NCI-H69 (cell line): ENCODE measurements at regions not wholly inside any gene's neighbourhood (a gene's known extent, or its start where the extent isn't known, plus 50 kb on each side); places are given as distances from the start of the nearest gene placed in this dataset.

Experiments used
- DNase-seq: peaks from one replicate; lab custom pipeline; 2025; lab: John Stamatoyannopoulos, UW

DNA sequence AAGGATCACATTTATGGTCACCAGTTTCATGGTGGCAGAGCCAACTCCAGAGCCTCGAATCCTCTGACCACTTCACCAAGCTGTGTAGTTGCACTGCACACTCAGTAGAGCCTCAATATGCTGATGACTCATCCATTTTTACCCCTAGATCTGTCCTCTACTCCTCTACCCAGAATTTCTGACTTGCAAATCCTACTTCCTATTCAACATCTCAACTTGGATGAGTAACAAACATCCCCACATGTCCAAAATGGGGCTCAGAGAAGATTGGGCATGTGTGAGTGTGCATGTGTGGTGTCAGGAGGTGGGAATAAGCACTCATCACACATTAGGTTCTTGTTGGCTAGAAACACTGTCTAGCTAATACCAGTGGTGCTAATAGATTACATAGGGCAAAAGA, 57.8 kb upstream of the IGFBP2 start:
- DNase-seq = no peak

DNA sequence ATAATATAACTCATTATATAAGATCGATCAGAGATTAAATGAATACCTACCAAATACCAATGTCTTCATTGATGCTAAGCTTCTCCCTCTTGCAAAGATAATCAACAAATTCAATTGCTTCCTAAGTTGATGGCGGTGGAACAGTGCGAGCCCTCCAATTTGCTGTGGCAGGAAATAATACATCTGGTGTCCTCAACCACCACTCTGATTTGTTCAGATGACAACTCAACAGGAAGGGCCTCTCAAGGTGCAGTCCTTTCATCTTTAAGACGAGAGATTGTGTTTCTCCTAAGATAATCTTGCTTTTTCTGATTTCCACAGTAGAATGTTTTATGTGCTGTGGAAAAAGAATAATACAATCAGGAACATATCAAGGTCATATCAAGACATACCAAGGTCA, 56.6 kb upstream of the IGFBP2 start:
- no peak for DNase-seq

DNA sequence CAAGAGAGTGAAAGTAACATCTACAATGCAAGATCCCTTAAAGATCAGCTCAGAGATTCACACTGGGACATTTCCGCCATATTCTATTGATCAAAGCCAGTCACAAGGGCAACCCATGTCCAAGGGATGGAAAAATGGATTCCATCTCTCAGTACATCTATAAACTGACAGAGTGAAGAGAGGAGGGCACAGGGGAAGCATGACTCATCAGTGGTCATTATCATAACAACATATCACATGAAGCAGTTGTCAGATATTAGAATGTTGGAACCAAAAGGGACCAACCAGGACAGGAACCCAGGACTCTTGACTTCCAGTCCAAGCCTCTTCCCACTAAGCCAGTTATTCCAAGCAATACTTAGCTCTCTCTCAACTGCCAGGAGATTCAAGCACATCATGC, 54.9 kb upstream of the IGFBP2 start:
- no peak for DNase-seq

DNA sequence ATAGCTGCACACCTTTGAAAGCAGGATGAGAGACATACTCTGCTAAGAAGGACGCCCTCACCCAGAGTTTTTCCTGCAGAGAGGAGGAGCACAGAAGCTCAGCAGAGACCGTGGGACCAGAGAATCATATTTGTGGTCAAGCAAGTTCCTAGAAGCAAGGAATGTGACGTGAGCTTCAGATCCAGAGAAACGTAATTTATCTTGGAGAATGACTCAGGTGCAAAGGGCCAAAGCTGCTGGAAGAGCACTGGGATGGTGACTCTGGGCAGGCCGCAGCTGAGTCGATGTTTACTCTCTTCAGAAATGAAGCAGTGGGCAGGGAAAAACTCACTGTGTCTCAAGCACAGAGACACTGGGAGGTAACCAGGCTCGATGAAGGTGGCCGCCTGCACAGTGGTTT, 50.1 kb upstream of the IGFBP2 start:
- no peak for DNase-seq
